ENCODE measurements at regions not wholly inside any gene's neighbourhood (a gene's known extent, or its start where the extent isn't known, plus 50 kb on each side); places are given as distances from the start of the nearest gene placed in this dataset.

DNA sequence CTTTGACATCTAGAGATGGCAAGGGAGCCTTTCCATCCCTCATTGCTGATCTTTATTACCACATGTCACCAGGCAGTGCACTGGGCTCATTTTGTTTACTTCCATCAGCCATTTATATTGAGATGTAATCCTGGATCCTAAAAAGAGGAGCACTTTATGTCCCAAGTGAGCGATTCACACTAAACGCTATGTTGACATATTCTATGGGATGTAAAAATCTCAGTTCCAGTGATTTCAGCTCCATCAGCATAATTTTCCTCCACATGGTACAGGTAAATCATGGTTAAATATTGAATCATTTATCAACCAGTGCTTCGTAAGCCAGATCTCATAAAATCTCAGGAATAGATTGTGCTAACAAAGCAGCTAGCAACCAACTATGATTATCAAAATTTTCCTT is 634.8 kb upstream of the PLXNA2 start:
- Histone ChIP-seq H3K9me3 (no peaks in the 10 kb centered on the region), H3K27ac (no peak overlapping the region), H3K4me3 (no peak overlapping the region), H3K4me1 (no peaks in the 10 kb centered on the region), H3K27me3 (no peaks in the 10 kb centered on the region), H3K36me3 (no peaks in the 10 kb centered on the region)
- DNase-seq: no peak
- WGBS, 2 donors: 54 to 80% methylated on average over 3 of the region's 3 CpGs
- intact Hi-C loops (cut with DNase I): no loop called here
- TF ChIP-seq EP300 (IDR thresholded peaks at IDR 0.05) (no peak), POLR2AphosphoS5 (IDR thresholded peaks at IDR 0.05) (no peak), POLR2A (IDR thresholded peaks at IDR 0.05) (no peak)
- TF ChIP-seq, protein P1, sequence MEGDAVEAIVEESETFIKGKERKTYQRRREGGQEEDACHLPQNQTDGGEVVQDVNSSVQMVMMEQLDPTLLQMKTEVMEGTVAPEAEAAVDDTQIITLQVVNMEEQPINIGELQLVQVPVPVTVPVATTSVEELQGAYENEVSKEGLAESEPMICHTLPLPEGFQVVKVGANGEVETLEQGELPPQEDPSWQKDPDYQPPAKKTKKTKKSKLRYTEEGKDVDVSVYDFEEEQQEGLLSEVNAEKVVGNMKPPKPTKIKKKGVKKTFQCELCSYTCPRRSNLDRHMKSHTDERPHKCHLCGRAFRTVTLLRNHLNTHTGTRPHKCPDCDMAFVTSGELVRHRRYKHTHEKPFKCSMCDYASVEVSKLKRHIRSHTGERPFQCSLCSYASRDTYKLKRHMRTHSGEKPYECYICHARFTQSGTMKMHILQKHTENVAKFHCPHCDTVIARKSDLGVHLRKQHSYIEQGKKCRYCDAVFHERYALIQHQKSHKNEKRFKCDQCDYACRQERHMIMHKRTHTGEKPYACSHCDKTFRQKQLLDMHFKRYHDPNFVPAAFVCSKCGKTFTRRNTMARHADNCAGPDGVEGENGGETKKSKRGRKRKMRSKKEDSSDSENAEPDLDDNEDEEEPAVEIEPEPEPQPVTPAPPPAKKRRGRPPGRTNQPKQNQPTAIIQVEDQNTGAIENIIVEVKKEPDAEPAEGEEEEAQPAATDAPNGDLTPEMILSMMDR (IDR thresholded peaks at IDR 0.05): no peak

GRCh38 chr1:208880433-208881100 is 636.4 kb upstream of the PLXNA2 start:
- Histone ChIP-seq H3K36me3 (no peaks in the 10 kb centered on the region), H3K27ac (no peak overlapping the region), H3K4me3 (no peak overlapping the region), H3K27me3 (no peaks in the 10 kb centered on the region), H3K4me1 (no peaks in the 10 kb centered on the region), H3K9me3 (no peaks in the 10 kb centered on the region)
- DNase-seq: no peak
- no peak for TF ChIP-seq EP300 (IDR thresholded peaks at IDR 0.05)
- intact Hi-C loops (cut with DNase I): no loop called here
- WGBS, 2 donors: 76 to 82% methylated on average over 2 of the region's 2 CpGs

- H3K4me1 ChIP-seq: no peaks in the 10 kb centered on the region
- no peak overlapping the region for H3K4me3 ChIP-seq
- H3K27me3 ChIP-seq: no peaks in the 10 kb centered on the region
- no peak for DNase-seq
- 12 to 43% methylated on average over 1 of the region's 1 CpG for WGBS, 2 donors
- TF ChIP-seq EP300 (IDR thresholded peaks at IDR 0.05) (no peak), POLR2A (IDR thresholded peaks at IDR 0.05) (no peak), POLR2AphosphoS5 (IDR thresholded peaks at IDR 0.05) (no peak)
- TF ChIP-seq, protein P1 (IDR thresholded peaks at IDR 0.05): no peak
- intact Hi-C loops (cut with DNase I): no loop called here
- H3K36me3 ChIP-seq: no peaks in the 10 kb centered on the region
- no peaks in the 10 kb centered on the region for H3K9me3 ChIP-seq
- H3K27ac ChIP-seq: no peak overlapping the region
Observed at GRCh38 chr1:208885060-208885459, 640.9 kb upstream of the PLXNA2 start.

DNA sequence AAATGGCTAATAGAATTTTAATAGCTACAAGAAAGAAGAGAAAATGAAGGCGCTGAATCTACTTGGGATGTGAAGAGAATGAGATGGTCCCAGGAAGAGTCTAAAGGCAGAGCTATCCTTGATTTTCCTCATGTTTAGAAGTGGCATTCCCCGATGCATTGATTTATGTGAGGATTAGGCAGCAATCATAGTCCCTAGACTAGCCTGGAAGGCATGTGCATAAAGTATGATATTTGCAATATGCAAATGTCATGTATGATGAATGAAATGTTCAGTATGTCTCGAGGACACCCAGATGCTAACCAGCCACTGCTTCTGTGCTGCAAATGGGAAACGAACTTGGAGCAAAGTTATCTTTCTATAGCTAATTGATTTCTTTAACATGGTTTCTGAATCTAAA is 641.5 kb upstream of the PLXNA2 start:
- intact Hi-C loops (cut with DNase I): no loop called here
- 79 to 85% methylated on average over 4 of the region's 4 CpGs for WGBS, 2 donors

GRCh38 chr1:208888376-208888775 is 644.2 kb upstream of the PLXNA2 start:
- H3K9me3 ChIP-seq: no peaks in the 10 kb centered on the region
- no peaks in the 10 kb centered on the region for H3K36me3 ChIP-seq
- no peaks in the 10 kb centered on the region for H3K4me1 ChIP-seq
- no peak for DNase-seq
- H3K4me3 ChIP-seq: no peak overlapping the region
- TF ChIP-seq POLR2AphosphoS5 (IDR thresholded peaks at IDR 0.05): no peak
- TF ChIP-seq, protein P1 (IDR thresholded peaks at IDR 0.05): no peak
- no peak for TF ChIP-seq POLR2A (IDR thresholded peaks at IDR 0.05)
- TF ChIP-seq EP300 (IDR thresholded peaks at IDR 0.05): no peak
- no peaks in the 10 kb centered on the region for H3K27me3 ChIP-seq
- H3K27ac ChIP-seq: no peak overlapping the region
- intact Hi-C loops (cut with DNase I): no loop called here
- WGBS, 2 donors: 90 to 93% methylated on average over 2 of the region's 2 CpGs

More for the DNA sequence above, 641.5 kb upstream of the PLXNA2 start:
- H3K4me3 ChIP-seq: no peak overlapping the region
- no peaks in the 10 kb centered on the region for H3K9me3 ChIP-seq
- H3K36me3 ChIP-seq: no peaks in the 10 kb centered on the region
- no peak overlapping the region for H3K27ac ChIP-seq
- no peak for TF ChIP-seq POLR2AphosphoS5 (IDR thresholded peaks at IDR 0.05)
- TF ChIP-seq EP300 (IDR thresholded peaks at IDR 0.05): no peak
- no peak for TF ChIP-seq POLR2A (IDR thresholded peaks at IDR 0.05)
- TF ChIP-seq, protein P1 (IDR thresholded peaks at IDR 0.05): no peak
- no peaks in the 10 kb centered on the region for H3K4me1 ChIP-seq
- DNase-seq: no peak
- H3K27me3 ChIP-seq: no peaks in the 10 kb centered on the region

Measured in sigmoid colon (tissue), 6 donors.